Spleen (tissue), 11 donors: ENCODE measurements at regions not wholly inside any gene's neighbourhood (a gene's known extent, or its start where the extent isn't known, plus 50 kb on each side); places are given as distances from the start of the nearest gene placed in this dataset.

Experiments
- DNase-seq: peaks from one replicate; pipeline ENCODE4 v3.0.0-alpha.2; 2020
- H3K27ac ChIP-seq, 8 donors: fragments of 200-600 bp; sonication (generic) in 7 of 8; 1 replicate in 4 of 8; 2 replicates in 4 of 8; pipeline versions ENCODE4 v1.5.0 to v1.8.0; 2016 to 2021; ENCODE audit warnings: inconsistent platforms in 4 of 8, mild to moderate bottlenecking in 4 of 8, moderate library complexity in 1 of 8
- H3K27me3 ChIP-seq, 7 donors: fragments of 200-600 bp; sonication (generic) in 6 of 7; replicated peaks in 1 of 7; 1 replicate in 4 of 7; 2 replicates in 3 of 7; pipeline versions ENCODE4 v1.5.0 to v1.8.0; 2016 to 2021; ENCODE audit warnings: inconsistent platforms in 3 of 7, mild to moderate bottlenecking in 1 of 7
- H3K36me3 ChIP-seq, 6 donors: fragments of 200-600 bp; sonication (generic) in 5 of 6; 1 replicate in 4 of 6; 2 replicates in 2 of 6; pipeline versions ENCODE4 v1.5.0 to v1.8.0; 2016 to 2021; ENCODE audit warnings: inconsistent platforms in 2 of 6
- H3K4me1 ChIP-seq, 6 donors: fragments of 200-600 bp; sonication (generic) in 5 of 6; 1 replicate in 3 of 6; 2 replicates in 3 of 6; pipeline versions ENCODE4 v1.5.0 to v1.8.0; 2016 to 2021; ENCODE audit warnings: inconsistent platforms in 3 of 6
- H3K4me3 ChIP-seq, 8 donors: fragments of 200-600 bp; sonication (generic) in 7 of 8; 1 replicate in 4 of 8; 2 replicates in 4 of 8; pipeline versions ENCODE4 v1.5.0 to v1.8.0; 2016 to 2021; ENCODE audit warnings: inconsistent platforms in 4 of 8, mild to moderate bottlenecking in 4 of 8, moderate library complexity in 2 of 8
- H3K9me3 ChIP-seq, 8 donors: fragments of 200-600 bp; sonication (generic) in 7 of 8; 1 replicate in 4 of 8; 2 replicates in 4 of 8; pipeline versions ENCODE4 v1.5.0 to v1.8.0; 2016 to 2021; ENCODE audit warnings: inconsistent platforms in 4 of 8
- POLR2A ChIP-seq, 3 donors: fragments of 450-650 bp; IDR thresholded peaks; one replicate each; pipeline ENCODE4 v1.5.1; 2017; ENCODE audit warnings: antibody characterized with exemption in 3 of 3, mild to moderate bottlenecking in 1 of 3
- POLR2AphosphoS5 ChIP-seq, 3 donors: sonication (generic); formaldehyde crosslinking; IDR thresholded peaks; one replicate each; pipeline ENCODE4 v1.5.1; 2017; ENCODE audit warnings: antibody characterized with exemption in 3 of 3
- WGBS, 5 donors: extraction: QIAGEN DNeasy Blood & Tissue Kit in 3 of 5; methylation state at CpG; one replicate each; pipeline versions ENCODE4 v1.1.5 to v1.1.7; 2013 to 2018; 5-methylcytosine and 5-hydroxymethylcytosine counted together
- intact Hi-C: fragments of 100-400 bp; cut with DNase I; formaldehyde crosslinking; loops from one replicate; pipeline ENCODE4 v1.15.0; 2023; ENCODE audit warnings: low total_unique reads
- TF ChIP-seq, protein P1 (sequence below), 11 experiments: fragments of 200-600 bp in 7 of 11; fragments of 450-650 bp in 4 of 11; sonication (generic) in 4 of 11; IDR thresholded peaks in 8 of 11; conservative IDR thresholded peaks in 3 of 11; 1 replicate in 7 of 11; 2 replicates in 4 of 11; pipeline versions ENCODE4 v1.4.0 to v1.8.0; 2016 to 2021; ENCODE audit warnings: antibody characterized with exemption in 11 of 11, inconsistent platforms in 4 of 11, mild to moderate bottlenecking in 1 of 11
- donor health status: healthy with polysubstance abuse.
- donor health status: DM: no; HTN: no; CAD: no; lungs with moderate emphysema.
- donor health status: DM: no; HTN: no; CAD: no.
- donor health status: Bipolar disorder and iron deficiency.
- donor health status: healthy.
- donor health status: DM: no; HTN: no; CAD: no.
- donor health status: DM: yes; HTN: yes; CAD: no.

DNA sequence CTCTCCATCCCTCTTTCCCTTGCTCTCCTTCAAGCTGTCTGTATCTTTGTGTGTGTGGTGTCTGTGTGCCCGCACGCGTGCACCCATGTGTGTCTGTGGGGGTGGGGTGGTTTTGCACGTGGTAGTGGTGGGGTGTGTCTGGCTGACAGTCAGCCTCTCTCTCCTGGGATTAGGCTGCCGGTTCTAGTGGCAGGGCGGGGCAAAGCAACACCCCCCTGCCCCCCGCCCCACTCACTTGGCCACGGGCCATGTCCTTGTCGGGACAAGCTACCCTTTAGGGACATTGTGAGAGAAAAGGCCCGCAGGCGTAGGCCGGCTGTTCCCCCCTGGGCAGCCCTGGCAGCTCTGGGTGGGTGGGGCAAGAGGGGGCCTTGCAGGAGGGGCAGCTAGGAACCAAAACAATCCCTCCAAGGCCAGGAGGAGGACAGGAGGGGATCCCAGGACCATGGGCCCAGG is 182.6 kb downstream of the ALG10 start:
- no peak overlapping the region for H3K4me3 ChIP-seq
- peaks cover 0 to 10% (median 0%) of the 10 kb centered on the region in 8 donors for H3K9me3 ChIP-seq
- H3K4me1 ChIP-seq: no peaks in the 10 kb centered on the region
- no peak overlapping the region for H3K27ac ChIP-seq
- TF ChIP-seq POLR2AphosphoS5 (IDR thresholded peaks at IDR 0.05) (no peak), POLR2A (IDR thresholded peaks at IDR 0.05) (no peak)
- TF ChIP-seq, protein P1, sequence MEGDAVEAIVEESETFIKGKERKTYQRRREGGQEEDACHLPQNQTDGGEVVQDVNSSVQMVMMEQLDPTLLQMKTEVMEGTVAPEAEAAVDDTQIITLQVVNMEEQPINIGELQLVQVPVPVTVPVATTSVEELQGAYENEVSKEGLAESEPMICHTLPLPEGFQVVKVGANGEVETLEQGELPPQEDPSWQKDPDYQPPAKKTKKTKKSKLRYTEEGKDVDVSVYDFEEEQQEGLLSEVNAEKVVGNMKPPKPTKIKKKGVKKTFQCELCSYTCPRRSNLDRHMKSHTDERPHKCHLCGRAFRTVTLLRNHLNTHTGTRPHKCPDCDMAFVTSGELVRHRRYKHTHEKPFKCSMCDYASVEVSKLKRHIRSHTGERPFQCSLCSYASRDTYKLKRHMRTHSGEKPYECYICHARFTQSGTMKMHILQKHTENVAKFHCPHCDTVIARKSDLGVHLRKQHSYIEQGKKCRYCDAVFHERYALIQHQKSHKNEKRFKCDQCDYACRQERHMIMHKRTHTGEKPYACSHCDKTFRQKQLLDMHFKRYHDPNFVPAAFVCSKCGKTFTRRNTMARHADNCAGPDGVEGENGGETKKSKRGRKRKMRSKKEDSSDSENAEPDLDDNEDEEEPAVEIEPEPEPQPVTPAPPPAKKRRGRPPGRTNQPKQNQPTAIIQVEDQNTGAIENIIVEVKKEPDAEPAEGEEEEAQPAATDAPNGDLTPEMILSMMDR (IDR thresholded peaks at IDR 0.05 in 8 of 11, conservative IDR thresholded peaks at IDR 0.05 in 3 of 11): no peak
- intact Hi-C loops: no loop called here
- DNase-seq: no peak
- H3K27me3 ChIP-seq: no peaks in the 10 kb centered on the region
- no peaks in the 10 kb centered on the region for H3K36me3 ChIP-seq
- 64 to 80% (median 73%) methylated on average over 11 to 12 of the region's 12 CpGs for WGBS, 5 donors

DNA sequence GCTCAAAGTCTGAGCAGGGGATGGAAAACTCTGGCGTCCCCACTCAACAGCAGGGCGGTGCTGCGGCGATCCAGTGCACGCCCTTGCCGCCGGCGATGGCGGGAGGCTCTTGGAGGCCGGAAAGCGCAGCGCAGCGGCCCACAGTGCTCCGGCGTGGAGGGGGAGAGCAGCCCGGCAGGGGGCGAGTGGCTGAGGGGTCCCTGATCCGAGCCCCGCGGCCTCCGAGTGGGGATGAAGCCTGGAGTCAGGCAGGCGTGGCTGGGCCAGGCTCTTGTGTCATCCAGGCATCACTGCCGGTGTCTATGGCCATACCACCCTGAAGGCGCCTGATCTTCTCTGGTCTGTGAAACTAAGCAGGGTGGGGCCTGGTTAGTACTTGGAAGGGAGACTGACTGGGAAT is 183.1 kb downstream of the ALG10 start:
- no peak for TF ChIP-seq POLR2A (IDR thresholded peaks at IDR 0.05)
- TF ChIP-seq, protein P1 (IDR thresholded peaks at IDR 0.05 in 8 of 11, conservative IDR thresholded peaks at IDR 0.05 in 3 of 11): no peak
- TF ChIP-seq POLR2AphosphoS5 (IDR thresholded peaks at IDR 0.05): no peak
- 89 to 97% (median 93%) methylated on average over 21 to 24 of the region's 24 CpGs for WGBS, 5 donors
- no peak for DNase-seq
- Histone ChIP-seq H3K4me1 (no peaks in the 10 kb centered on the region), H3K36me3 (no peaks in the 10 kb centered on the region), H3K9me3 (peaks cover 0 to 10% (median 0%) of the 10 kb centered on the region in 8 donors), H3K27ac (no peak overlapping the region), H3K27me3 (no peaks in the 10 kb centered on the region), H3K4me3 (no peak overlapping the region)
- intact Hi-C loops: no loop called here

DNA sequence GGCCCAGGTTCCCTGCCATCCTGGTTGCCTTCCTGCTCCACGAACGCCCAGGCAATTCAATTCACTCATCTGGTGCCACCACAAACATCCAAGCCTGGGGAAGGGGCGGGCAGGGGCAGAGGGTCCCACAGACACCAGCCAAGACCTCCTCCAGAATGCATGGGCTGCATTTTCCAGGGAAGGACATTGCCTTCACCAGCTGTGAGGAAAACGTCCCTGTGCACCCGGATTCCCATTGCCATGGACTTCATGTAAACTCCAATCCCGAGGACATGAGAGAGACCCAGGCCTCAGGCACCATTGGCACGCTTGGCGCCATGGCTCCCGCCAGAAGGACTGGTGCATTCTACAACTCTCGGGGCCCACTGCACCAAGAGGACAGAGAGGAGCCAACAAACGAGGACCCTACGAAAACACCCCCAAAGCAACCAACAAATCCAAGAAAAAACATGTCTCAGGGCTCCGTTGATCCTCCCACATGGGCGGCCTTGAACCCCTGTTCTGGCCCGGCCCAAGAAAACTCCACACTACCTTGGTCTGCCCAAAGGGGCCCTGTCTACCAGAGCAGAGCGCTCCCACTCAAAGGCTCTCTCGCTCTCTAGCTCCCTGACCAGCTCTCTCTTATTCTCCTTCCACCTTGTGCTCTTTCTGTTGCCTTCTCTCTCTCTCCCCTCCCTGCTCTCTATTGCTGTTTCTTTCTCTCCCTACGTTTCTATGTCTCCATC is 183.9 kb downstream of the ALG10 start:
- DNase-seq: no peak
- H3K27ac ChIP-seq: no peak overlapping the region
- H3K27me3 ChIP-seq: no peaks in the 10 kb centered on the region
- H3K9me3 ChIP-seq: peaks cover 0 to 10% (median 0%) of the 10 kb centered on the region in 8 donors
- no peaks in the 10 kb centered on the region for H3K36me3 ChIP-seq
- TF ChIP-seq, protein P1 (IDR thresholded peaks at IDR 0.05 in 8 of 11, conservative IDR thresholded peaks at IDR 0.05 in 3 of 11): no peak
- TF ChIP-seq POLR2AphosphoS5 (IDR thresholded peaks at IDR 0.05): no peak
- no peak for TF ChIP-seq POLR2A (IDR thresholded peaks at IDR 0.05)
- H3K4me3 ChIP-seq: no peak overlapping the region
- WGBS, 5 donors: 61 to 80% (median 76%) methylated on average over 11 to 18 of the region's 18 CpGs
- intact Hi-C loops: no loop called here
- no peaks in the 10 kb centered on the region for H3K4me1 ChIP-seq

DNA sequence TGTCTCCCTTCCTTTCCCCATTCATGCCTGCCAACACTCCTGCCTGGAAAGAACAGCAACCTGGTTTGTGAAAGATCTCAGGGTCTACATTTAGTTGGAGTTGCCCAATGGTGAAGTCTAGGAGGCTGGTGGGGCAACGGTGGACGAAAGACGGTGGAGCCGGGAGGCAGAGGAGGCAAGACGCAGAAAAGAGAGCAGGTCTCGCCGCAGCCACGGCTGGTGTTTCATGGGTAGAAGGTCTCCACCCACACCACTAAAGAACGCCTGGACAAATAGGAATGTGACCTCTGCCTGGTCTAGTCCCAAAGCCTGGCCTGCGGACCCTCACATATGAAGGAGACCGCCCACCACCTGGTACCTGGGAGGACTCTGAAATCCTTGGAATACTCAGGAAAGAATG is 185.6 kb downstream of the ALG10 start:
- WGBS, 5 donors: 92 to 95% (median 94%) methylated on average over 11 of the region's 11 CpGs
- intact Hi-C loops: no loop called here

More for the DNA sequence above, 185.6 kb downstream of the ALG10 start:
- H3K9me3 ChIP-seq: peaks cover 0 to 10% (median 0%) of the 10 kb centered on the region in 8 donors
- no peaks in the 10 kb centered on the region for H3K4me1 ChIP-seq
- H3K27me3 ChIP-seq: no peaks in the 10 kb centered on the region
- H3K27ac ChIP-seq: no peak overlapping the region
- no peak for TF ChIP-seq POLR2AphosphoS5 (IDR thresholded peaks at IDR 0.05)
- no peak for TF ChIP-seq POLR2A (IDR thresholded peaks at IDR 0.05)
- H3K36me3 ChIP-seq: no peaks in the 10 kb centered on the region
- H3K4me3 ChIP-seq: no peak overlapping the region
- no peak for DNase-seq
